DND-41 (cell line): ENCODE measurements at regions not wholly inside any gene's neighbourhood (a gene's known extent, or its start where the extent isn't known, plus 50 kb on each side); places are given as distances from the start of the nearest gene placed in this dataset.
"Not testable (repeated sequence)": the region's sequence is repeated elsewhere in the genome, so short reads cannot be mapped to it uniquely, and the experiment has no call there.

Source experiments
- ATAC-seq: fragments of 200-7000 bp; cut with Tn5 transposase; 3 replicates; pipeline ENCODE4 v1.9.1; 2021; ENCODE audit warnings: low read depth; ENCODE audit not compliant: insufficient read depth
- DNase-seq: peaks from one replicate; pipeline ENCODE4 v3.0.0-alpha.2; 2020
- H2AFZ ChIP-seq: 2 replicates; pipeline ENCODE4 v1.6.0; 2012; ENCODE audit warnings: low read depth, low read length
- H3K27ac ChIP-seq: 2 replicates; pipeline ENCODE4 v1.5.1; 2012; ENCODE audit warnings: low read length, inconsistent platforms
- H3K27me3 ChIP-seq: fragments of 200-600 bp; sonication (generic); 2 replicates; pipeline ENCODE4 v1.6.0; 2012; ENCODE audit warnings: low read length, mild to moderate bottlenecking, inconsistent platforms; ENCODE audit not compliant: insufficient read depth, poor library complexity
- H3K36me3 ChIP-seq: 2 replicates; pipeline ENCODE4 v1.5.1; 2012; ENCODE audit warnings: low read length, inconsistent platforms; ENCODE audit not compliant: insufficient read depth
- H3K4me1 ChIP-seq: 2 replicates; pipeline ENCODE4 v1.5.1; 2012; ENCODE audit warnings: mild to moderate bottlenecking, low read length; ENCODE audit not compliant: insufficient read depth
- H3K4me2 ChIP-seq: 2 replicates; pipeline ENCODE4 v1.6.0; 2012; ENCODE audit warnings: mild to moderate bottlenecking, moderate library complexity, low read length, inconsistent platforms; ENCODE audit not compliant: insufficient read depth
- H3K4me3 ChIP-seq, 2 experiments: fragments of 200-600 bp in 1 of 2; shearing (Covaris generic) in 1 of 2; 2 replicates each; pipeline ENCODE4 v1.5.1; 2012 to 2016; ENCODE audit warnings: inconsistent platforms in 2 of 2, low read length in 2 of 2, mild to moderate bottlenecking in 2 of 2, low read depth in 1 of 2, moderate library complexity in 1 of 2
- H3K79me2 ChIP-seq: 2 replicates; pipeline ENCODE4 v1.6.0; 2012; ENCODE audit warnings: low read length, inconsistent platforms; ENCODE audit not compliant: insufficient read depth
- H3K9ac ChIP-seq: 2 replicates; pipeline ENCODE4 v1.6.0; 2012; ENCODE audit warnings: low read depth, mild to moderate bottlenecking, inconsistent platforms, low read length, moderate library complexity
- H3K9me3 ChIP-seq: 2 replicates; pipeline ENCODE4 v1.5.1; 2012; ENCODE audit warnings: low read length, moderate library complexity, mild to moderate bottlenecking, inconsistent platforms; ENCODE audit not compliant: insufficient read depth, severe bottlenecking
- H4K20me1 ChIP-seq: 2 replicates; pipeline ENCODE4 v1.6.0; 2012; ENCODE audit warnings: low read length; ENCODE audit not compliant: insufficient read depth
- CTCF ChIP-seq: IDR thresholded peaks from 2 replicates; pipeline ENCODE4 v1.5.1; 2012; ENCODE audit warnings: borderline replicate concordance, low read length, moderate library complexity, mild to moderate bottlenecking; ENCODE audit not compliant: poor library complexity, severe bottlenecking; ENCODE audit errors: extremely low read depth
- EZH2 ChIP-seq: IDR thresholded peaks from 3 replicates; pipeline ENCODE4 v1.6.1; 2012; ENCODE audit warnings: borderline replicate concordance, low read depth, mild to moderate bottlenecking, moderate library complexity, low read length, inconsistent platforms; ENCODE audit not compliant: severe bottlenecking

- no peaks in the 10 kb centered on the region for H3K36me3 ChIP-seq
- no peak overlapping the region for H2AFZ ChIP-seq
- H3K4me2 ChIP-seq = no peak overlapping the region
- no peak overlapping the region for H3K27ac ChIP-seq
- TF ChIP-seq EZH2 (no peak), CTCF (no peak)
- no peak overlapping the region for H3K4me3 ChIP-seq
- H3K9me3 ChIP-seq = no peaks in the 10 kb centered on the region
- no peak overlapping the region for H3K9ac ChIP-seq
- ATAC-seq (no peak), DNase-seq (no peak)
- no peaks in the 10 kb centered on the region for H3K4me1 ChIP-seq
- H3K79me2 ChIP-seq = no peaks in the 10 kb centered on the region
- peaks cover 4% of the 10 kb centered on the region for H3K27me3 ChIP-seq
- no peaks in the 10 kb centered on the region for H4K20me1 ChIP-seq
Measured at GRCh38 chr15:79640206-79640605, 208.1 kb downstream of the MINAR1 start.

- no peaks in the 10 kb centered on the region for H4K20me1 ChIP-seq
- peaks cover 4% of the 10 kb centered on the region for H3K27me3 ChIP-seq
- no peak for TF ChIP-seq EZH2
- TF ChIP-seq CTCF = no peak
- no peaks in the 10 kb centered on the region for H3K9me3 ChIP-seq
- no peaks in the 10 kb centered on the region for H3K36me3 ChIP-seq
- no peak overlapping the region for H2AFZ ChIP-seq
- no peak for ATAC-seq
- H3K4me1 ChIP-seq = no peaks in the 10 kb centered on the region
- H3K4me2 ChIP-seq = no peak overlapping the region
- no peak for DNase-seq
- H3K79me2 ChIP-seq = no peaks in the 10 kb centered on the region
- H3K27ac ChIP-seq = no peak overlapping the region
- H3K9ac ChIP-seq = no peak overlapping the region
- no peak overlapping the region for H3K4me3 ChIP-seq
Measured at GRCh38 chr15:79641841-79642240, 209.7 kb downstream of the MINAR1 start.

GRCh38 chr15:79643393-79643792, 211.3 kb downstream of the MINAR1 start:
- Histone ChIP-seq H3K27ac (no peak overlapping the region), H3K79me2 (no peaks in the 10 kb centered on the region), H4K20me1 (no peaks in the 10 kb centered on the region), H3K9ac (no peak overlapping the region), H3K36me3 (no peaks in the 10 kb centered on the region), H3K9me3 (no peaks in the 10 kb centered on the region), H3K27me3 (peaks cover under 1% of the 10 kb centered on the region), H3K4me1 (no peaks in the 10 kb centered on the region), H3K4me3 (no peak overlapping the region), H2AFZ (no peak overlapping the region), H3K4me2 (no peak overlapping the region)
- TF ChIP-seq CTCF = no peak
- no peak for ATAC-seq
- no peak for DNase-seq

GRCh38 chr15:79644091-79644490, 212.0 kb downstream of the MINAR1 start:
- no peak for DNase-seq
- H4K20me1 ChIP-seq = no peaks in the 10 kb centered on the region
- no peak for TF ChIP-seq EZH2
- TF ChIP-seq CTCF = no peak
- H3K27me3 ChIP-seq = no peaks in the 10 kb centered on the region
- no peaks in the 10 kb centered on the region for H3K36me3 ChIP-seq
- H3K9me3 ChIP-seq = no peaks in the 10 kb centered on the region
- no peaks in the 10 kb centered on the region for H3K4me1 ChIP-seq
- no peak overlapping the region for H2AFZ ChIP-seq
- H3K27ac ChIP-seq = no peak overlapping the region
- no peak overlapping the region for H3K4me3 ChIP-seq
- no peak for ATAC-seq
- H3K4me2 ChIP-seq = no peak overlapping the region
- H3K79me2 ChIP-seq = no peaks in the 10 kb centered on the region
- H3K9ac ChIP-seq = no peak overlapping the region

GRCh38 chr15:79652972-79653371, 220.8 kb downstream of the MINAR1 start:
- not testable (repeated sequence) for H3K4me3 ChIP-seq, H3K79me2 ChIP-seq, H3K36me3 ChIP-seq, H3K27ac ChIP-seq, H3K9me3 ChIP-seq, ATAC-seq, H3K27me3 ChIP-seq, H2AFZ ChIP-seq, H3K9ac ChIP-seq, H3K4me1 ChIP-seq, DNase-seq, H3K4me2 ChIP-seq, H4K20me1 ChIP-seq
